ENCODE measurements at regions not wholly inside any gene's neighbourhood (a gene's known extent, or its start where the extent isn't known, plus 50 kb on each side); places are given as distances from the start of the nearest gene placed in this dataset.

GRCh38 chr14:97264516-97265230 lies 467.5 kb downstream of the VRK1 start:
- TF ChIP-seq TCF12 (IDR thresholded peaks at IDR 0.05; ENCODE audit: low read depth) (no peak), TAF1 (IDR thresholded peaks at IDR 0.05; ENCODE audit: low read depth) (no peak), NFIC (IDR thresholded peaks at IDR 0.05) (no peak), YY1 (IDR thresholded peaks at IDR 0.05; ENCODE audit: low read depth) (no peak), TEAD4 (IDR thresholded peaks at IDR 0.05) (no peak), CEBPB (IDR thresholded peaks at IDR 0.05) (no peak), USF1 (IDR thresholded peaks at IDR 0.05) (no peak), EGR1 (IDR thresholded peaks at IDR 0.05) (no peak), RAD21 (IDR thresholded peaks at IDR 0.05; ENCODE audit: low read depth) (no peak), CREB1 (IDR thresholded peaks at IDR 0.05; ENCODE audit: low read depth) (no peak), MAX (IDR thresholded peaks at IDR 0.05) (no peak), REST (IDR thresholded peaks at IDR 0.05; ENCODE audit: low read depth) (no peak), FOXM1 (IDR thresholded peaks at IDR 0.05; ENCODE audit: borderline replicate concordance, low read depth) (no peak), EP300 (IDR thresholded peaks at IDR 0.05; ENCODE audit: borderline replicate concordance) (no peak), ZBTB7A (IDR thresholded peaks at IDR 0.05; ENCODE audit: low read depth) (no peak)

GRCh38 chr14:97266653-97267052 lies 469.5 kb downstream of the VRK1 start:
- no peak for TF ChIP-seq TCF12 (IDR thresholded peaks at IDR 0.05; ENCODE audit: low read depth)

GRCh38 chr14:97267509-97267908 lies 470.3 kb downstream of the VRK1 start:
- TF ChIP-seq RAD21 (IDR thresholded peaks at IDR 0.05; ENCODE audit: low read depth) (no peak), NFIC (IDR thresholded peaks at IDR 0.05) (no peak), YY1 (IDR thresholded peaks at IDR 0.05; ENCODE audit: low read depth) (no peak), REST (IDR thresholded peaks at IDR 0.05; ENCODE audit: low read depth) (no peak), USF1 (IDR thresholded peaks at IDR 0.05) (no peak), FOXM1 (IDR thresholded peaks at IDR 0.05; ENCODE audit: borderline replicate concordance, low read depth) (no peak), CREB1 (IDR thresholded peaks at IDR 0.05; ENCODE audit: low read depth) (no peak), EP300 (IDR thresholded peaks at IDR 0.05; ENCODE audit: borderline replicate concordance) (no peak), CEBPB (IDR thresholded peaks at IDR 0.05) (no peak), TCF12 (IDR thresholded peaks at IDR 0.05; ENCODE audit: low read depth) (no peak)

- no peak for TF ChIP-seq RAD21 (IDR thresholded peaks at IDR 0.05; ENCODE audit: low read depth)
- TF ChIP-seq REST (IDR thresholded peaks at IDR 0.05; ENCODE audit: low read depth) = no peak
- TF ChIP-seq TCF12 (IDR thresholded peaks at IDR 0.05; ENCODE audit: low read depth) = no peak
- no peak for TF ChIP-seq NFIC (IDR thresholded peaks at IDR 0.05)
- TF ChIP-seq MAX (IDR thresholded peaks at IDR 0.05) = no peak
- TF ChIP-seq CREB1 (IDR thresholded peaks at IDR 0.05; ENCODE audit: low read depth) = no peak
- no peak for TF ChIP-seq USF1 (IDR thresholded peaks at IDR 0.05)
- TF ChIP-seq TAF1 (IDR thresholded peaks at IDR 0.05; ENCODE audit: low read depth) = no peak
- no peak for TF ChIP-seq CEBPB (IDR thresholded peaks at IDR 0.05)
- no peak for TF ChIP-seq EGR1 (IDR thresholded peaks at IDR 0.05)
These were observed 470.9 kb downstream of the VRK1 start for GRCh38 chr14:97268097-97268496.
